ENCODE measurements at regions not wholly inside any gene's neighbourhood (a gene's known extent, or its start where the extent isn't known, plus 50 kb on each side); places are given as distances from the start of the nearest gene placed in this dataset.

DNA sequence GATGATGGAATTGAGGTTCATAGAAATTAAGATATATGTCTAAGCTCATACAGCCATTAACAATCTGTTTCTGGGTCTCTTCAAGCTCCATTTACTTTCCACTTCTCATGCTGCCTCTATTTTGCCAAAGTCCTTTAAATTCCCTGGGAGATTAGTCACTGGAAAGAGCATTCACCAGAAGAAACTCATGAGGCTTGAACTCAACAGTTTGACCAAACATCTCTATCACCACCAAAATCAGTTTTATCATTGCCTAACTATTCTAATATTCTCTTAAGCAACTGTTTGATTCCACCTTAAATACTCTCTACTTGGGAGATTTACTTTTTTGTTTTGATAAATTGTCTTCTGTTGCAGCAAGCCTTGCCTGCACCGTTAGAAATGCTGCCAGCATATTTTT is 881.3 kb downstream of the KCNA4 start:
- CTCF ChIA-PET: no interaction called here
- H3K4me1 Mint-ChIP-seq (ENCODE audit: low read depth, unreplicated experiment): no peaks in the 10 kb centered on the region
- intact Hi-C loops (cut with micrococcal nuclease; ENCODE audit: unreplicated experiment): no loop called here

DNA sequence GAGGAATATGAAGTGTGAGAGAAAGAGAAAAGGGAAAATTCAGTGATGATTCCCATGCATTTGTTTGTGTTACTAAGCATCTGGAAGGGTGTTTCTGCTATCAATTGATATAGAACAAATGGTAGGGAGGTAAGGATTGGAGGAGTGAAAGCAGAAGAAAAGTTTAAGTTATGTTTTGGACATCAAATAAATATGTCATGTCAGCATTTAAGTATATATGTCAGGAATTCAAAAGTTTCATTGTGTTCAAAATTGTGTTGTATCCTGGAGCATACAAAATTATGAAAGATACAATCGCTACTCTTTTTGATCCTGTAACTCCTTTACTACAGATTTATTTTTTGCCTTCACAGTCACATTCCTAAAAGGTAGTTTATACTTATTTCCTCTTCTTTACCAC is 885.8 kb downstream of the KCNA4 start:
- CTCF ChIA-PET: no interaction called here
- Histone ChIP-seq H3K4me1 (no peaks in the 10 kb centered on the region), H3K27me3 (replicated peaks; ENCODE audit: control insufficient read depth, insufficient read depth, low read length) (no peaks in the 10 kb centered on the region; the same call in 1 of the 2 replicates), H3K9me3 (no peaks in the 10 kb centered on the region), H3K36me3 (ENCODE audit: control insufficient read depth, insufficient read depth, low read length) (no peaks in the 10 kb centered on the region), H3K4me3 (ENCODE audit: low read depth, low read length) (no peak overlapping the region)
- Mint-ChIP-seq H3K4me3 (ENCODE audit: unreplicated experiment) (no peak overlapping the region), H3K36me3 (ENCODE audit: insufficient read depth, unreplicated experiment) (no peaks in the 10 kb centered on the region), H3K27ac (ENCODE audit: unreplicated experiment) (no peak overlapping the region), H3K9me3 (ENCODE audit: unreplicated experiment) (no peaks in the 10 kb centered on the region), H3K4me1 (ENCODE audit: low read depth, unreplicated experiment) (no peaks in the 10 kb centered on the region), H3K27me3 (ENCODE audit: insufficient read depth, unreplicated experiment) (no peaks in the 10 kb centered on the region)
- DNase-seq: no peak
- BruUV-seq (replicated peaks): no TSS peak
- intact Hi-C loops (cut with micrococcal nuclease; ENCODE audit: unreplicated experiment): no loop called here
- POLR2A ChIA-PET: no interaction called here
- TF ChIP-seq, protein P1, sequence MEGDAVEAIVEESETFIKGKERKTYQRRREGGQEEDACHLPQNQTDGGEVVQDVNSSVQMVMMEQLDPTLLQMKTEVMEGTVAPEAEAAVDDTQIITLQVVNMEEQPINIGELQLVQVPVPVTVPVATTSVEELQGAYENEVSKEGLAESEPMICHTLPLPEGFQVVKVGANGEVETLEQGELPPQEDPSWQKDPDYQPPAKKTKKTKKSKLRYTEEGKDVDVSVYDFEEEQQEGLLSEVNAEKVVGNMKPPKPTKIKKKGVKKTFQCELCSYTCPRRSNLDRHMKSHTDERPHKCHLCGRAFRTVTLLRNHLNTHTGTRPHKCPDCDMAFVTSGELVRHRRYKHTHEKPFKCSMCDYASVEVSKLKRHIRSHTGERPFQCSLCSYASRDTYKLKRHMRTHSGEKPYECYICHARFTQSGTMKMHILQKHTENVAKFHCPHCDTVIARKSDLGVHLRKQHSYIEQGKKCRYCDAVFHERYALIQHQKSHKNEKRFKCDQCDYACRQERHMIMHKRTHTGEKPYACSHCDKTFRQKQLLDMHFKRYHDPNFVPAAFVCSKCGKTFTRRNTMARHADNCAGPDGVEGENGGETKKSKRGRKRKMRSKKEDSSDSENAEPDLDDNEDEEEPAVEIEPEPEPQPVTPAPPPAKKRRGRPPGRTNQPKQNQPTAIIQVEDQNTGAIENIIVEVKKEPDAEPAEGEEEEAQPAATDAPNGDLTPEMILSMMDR (IDR thresholded peaks at IDR 0.05; ENCODE audit: insufficient read depth in 1 of 2, low read depth in 1 of 2, low read length in 1 of 2, severe bottlenecking in 1 of 2, unreplicated experiment in 1 of 2): no peak

More for the DNA sequence above, 881.3 kb downstream of the KCNA4 start:
- Histone ChIP-seq H3K4me1 (no peaks in the 10 kb centered on the region), H3K36me3 (ENCODE audit: control insufficient read depth, insufficient read depth, low read length) (no peaks in the 10 kb centered on the region), H3K9me3 (no peaks in the 10 kb centered on the region), H3K4me3 (ENCODE audit: low read depth, low read length) (no peak overlapping the region), H3K27me3 (replicated peaks; ENCODE audit: control insufficient read depth, insufficient read depth, low read length) (no peaks in the 10 kb centered on the region; the same call in 1 of the 2 replicates)
- no peak for DNase-seq
- Mint-ChIP-seq H3K27me3 (ENCODE audit: insufficient read depth, unreplicated experiment) (no peaks in the 10 kb centered on the region), H3K9me3 (ENCODE audit: unreplicated experiment) (no peaks in the 10 kb centered on the region), H3K36me3 (ENCODE audit: insufficient read depth, unreplicated experiment) (no peaks in the 10 kb centered on the region), H3K27ac (ENCODE audit: unreplicated experiment) (no peak overlapping the region), H3K4me3 (ENCODE audit: unreplicated experiment) (no peak overlapping the region)
- TF ChIP-seq, protein P1 (IDR thresholded peaks at IDR 0.05; ENCODE audit: insufficient read depth in 1 of 2, low read depth in 1 of 2, low read length in 1 of 2, severe bottlenecking in 1 of 2, unreplicated experiment in 1 of 2): no peak
- no TSS peak for BruUV-seq (replicated peaks)
- POLR2A ChIA-PET: no interaction called here

DNA sequence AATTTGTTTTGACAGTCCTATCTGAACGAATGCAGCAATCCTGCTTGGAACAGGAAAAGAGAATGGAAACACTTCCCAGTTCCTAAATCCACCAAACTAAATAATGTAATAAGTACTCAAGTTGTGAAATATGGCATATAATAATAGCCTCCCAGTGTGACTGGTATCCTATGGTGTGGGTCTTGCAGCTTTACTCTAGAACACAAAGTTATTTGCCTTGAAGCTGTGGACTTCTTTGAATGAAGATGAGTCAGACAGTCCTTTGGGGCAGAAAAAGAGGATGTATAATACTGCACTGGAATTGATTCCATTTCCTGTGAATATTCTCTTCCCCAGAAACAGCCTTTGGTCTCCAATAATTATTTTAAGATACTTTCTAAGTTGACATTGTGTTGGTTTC is 887.0 kb downstream of the KCNA4 start:
- CTCF ChIA-PET: no interaction called here

More for the DNA sequence above, 887.0 kb downstream of the KCNA4 start:
- Mint-ChIP-seq H3K4me3 (ENCODE audit: unreplicated experiment) (no peak overlapping the region), H3K36me3 (ENCODE audit: insufficient read depth, unreplicated experiment) (no peaks in the 10 kb centered on the region), H3K27ac (ENCODE audit: unreplicated experiment) (no peak overlapping the region), H3K9me3 (ENCODE audit: unreplicated experiment) (no peaks in the 10 kb centered on the region), H3K4me1 (ENCODE audit: low read depth, unreplicated experiment) (no peaks in the 10 kb centered on the region), H3K27me3 (ENCODE audit: insufficient read depth, unreplicated experiment) (no peaks in the 10 kb centered on the region)
- Histone ChIP-seq H3K4me1 (no peaks in the 10 kb centered on the region), H3K36me3 (ENCODE audit: control insufficient read depth, insufficient read depth, low read length) (no peaks in the 10 kb centered on the region), H3K9me3 (no peaks in the 10 kb centered on the region), H3K4me3 (ENCODE audit: low read depth, low read length) (no peak overlapping the region), H3K27me3 (replicated peaks; ENCODE audit: control insufficient read depth, insufficient read depth, low read length) (no peaks in the 10 kb centered on the region)
- no TSS peak for BruUV-seq (replicated peaks)
- intact Hi-C loops (cut with micrococcal nuclease; ENCODE audit: unreplicated experiment): no loop called here
- POLR2A ChIA-PET: no interaction called here
- TF ChIP-seq, protein P1 (IDR thresholded peaks at IDR 0.05; ENCODE audit: insufficient read depth in 1 of 2, low read depth in 1 of 2, low read length in 1 of 2, severe bottlenecking in 1 of 2, unreplicated experiment in 1 of 2): no peak
- no peak for DNase-seq

Measured in Caco-2 (cell line).